ENCODE measurements at regions not wholly inside any gene's neighbourhood (a gene's known extent, or its start where the extent isn't known, plus 50 kb on each side); places are given as distances from the start of the nearest gene placed in this dataset.

GRCh38 chr5:86929123-86929766 is 311.5 kb downstream of the COX7C start:
- no peak for TF ChIP-seq NFATC4 (CRISPR knock-in tag; IDR thresholded peaks at IDR 0.05)
- peak; percentile 99 for TF ChIP-seq ZNF423 (CRISPR knock-in tag; IDR thresholded peaks at IDR 0.05)
- TF ChIP-seq ETV6 (CRISPR knock-in tag; IDR thresholded peaks at IDR 0.05) = peak; percentile 66; the same call in 1 of the 2 replicates
- TF ChIP-seq SP1 (CRISPR knock-in tag; conservative IDR thresholded peaks at IDR 0.05) = 0 out of 2 replicates have a peak, but pooled peaks have one; percentile 36
- TF ChIP-seq NR1H2 (CRISPR knock-in tag; IDR thresholded peaks at IDR 0.05) = no peak
- H3K27ac Mint-ChIP-seq = no peak overlapping the region
- no peaks in the 10 kb centered on the region for H3K9me3 Mint-ChIP-seq
- POLR2A ChIA-PET = no interaction called here
- CTCF ChIA-PET = interaction anchor here (1.4 kb wide), 1 partner anchor 49 kb away, joined by 12 read pairs; no protein-coding TSS in a partner anchor
- H3K36me3 Mint-ChIP-seq = no peaks in the 10 kb centered on the region
- peaks cover 42% of the 10 kb centered on the region for H3K27me3 Mint-ChIP-seq (ENCODE audit: low read depth)
- peak; percentile 97 for ATAC-seq
- H3K4me1 Mint-ChIP-seq = peaks cover 30% of the 10 kb centered on the region
- peak overlapping the region; percentile 35 for H3K4me3 Mint-ChIP-seq
- DNase-seq (ENCODE audit: low spot score) = peak; percentile 57

- Mint-ChIP-seq H3K27ac (no peak overlapping the region), H3K9me3 (no peaks in the 10 kb centered on the region), H3K4me3 (no peak overlapping the region), H3K27me3 (ENCODE audit: low read depth) (no peaks in the 10 kb centered on the region), H3K4me1 (no peaks in the 10 kb centered on the region), H3K36me3 (no peaks in the 10 kb centered on the region)
- no peak for DNase-seq (ENCODE audit: low spot score)
- ChIA-PET POLR2A (no interaction called here), CTCF (no interaction called here)
- no peak for ATAC-seq
- TF ChIP-seq ZNF263 (CRISPR knock-in tag; IDR thresholded peaks at IDR 0.05; ENCODE audit: low read depth) = no peak
- no peak for TF ChIP-seq ETV6 (CRISPR knock-in tag; IDR thresholded peaks at IDR 0.05)
- TF ChIP-seq NFYB (CRISPR knock-in tag; conservative IDR thresholded peaks at IDR 0.05; ENCODE audit: low read depth) = no peak
- TF ChIP-seq JAZF1 (CRISPR knock-in tag; IDR thresholded peaks at IDR 0.05) = no peak
- TF ChIP-seq ZBTB21 (CRISPR knock-in tag; IDR thresholded peaks at IDR 0.05; ENCODE audit: borderline replicate concordance) = no peak
- TF ChIP-seq ZNF425 (CRISPR knock-in tag; conservative IDR thresholded peaks at IDR 0.05) = no peak
- TF ChIP-seq ZNF532 (CRISPR knock-in tag; IDR thresholded peaks at IDR 0.05; ENCODE audit: borderline replicate concordance) = no peak
- TF ChIP-seq ATF6 (CRISPR knock-in tag; IDR thresholded peaks at IDR 0.05) = no peak
- no peak for TF ChIP-seq PREB (CRISPR knock-in tag; IDR thresholded peaks at IDR 0.05; ENCODE audit: borderline replicate concordance)
- TF ChIP-seq ZNF121 (CRISPR knock-in tag; IDR thresholded peaks at IDR 0.05) = no peak
- TF ChIP-seq ZNF281 (CRISPR knock-in tag; IDR thresholded peaks at IDR 0.05) = no peak
- no peak for TF ChIP-seq ATF3 (CRISPR knock-in tag; conservative IDR thresholded peaks at IDR 0.05)
- TF ChIP-seq ZNF317 (CRISPR knock-in tag; IDR thresholded peaks at IDR 0.05; ENCODE audit: borderline replicate concordance, low read depth) = no peak
These were observed 315.9 kb upstream of the RASA1 start for GRCh38 chr5:86951761-86952160.
